Esophagus squamous epithelium (tissue), 4 donors: ENCODE measurements at regions not wholly inside any gene's neighbourhood (a gene's known extent, or its start where the extent isn't known, plus 50 kb on each side); places are given as distances from the start of the nearest gene placed in this dataset.

ENCODE experiments used
- CTCF ChIP-seq, 6 experiments: fragments of 450-650 bp in 4 of 6; fragments of 200-600 bp in 2 of 6; sonication (generic) in 2 of 6; IDR thresholded peaks; one replicate each; pipeline ENCODE4 v1.5.1; 2016 to 2019; ENCODE audit warnings: antibody characterized with exemption in 6 of 6, mild to moderate bottlenecking in 4 of 6, moderate library complexity in 4 of 6
- POLR2A ChIP-seq, 4 donors: fragments of 450-650 bp; IDR thresholded peaks; one replicate each; pipeline ENCODE4 v1.6.1; 2017; ENCODE audit warnings: antibody characterized with exemption in 4 of 4, mild to moderate bottlenecking in 4 of 4, moderate library complexity in 3 of 4

GRCh38 chr6:56851541-56852259 lies 103.2 kb upstream of the BEND6 start:
- TF ChIP-seq CTCF (IDR thresholded peaks at IDR 0.05) (peak in 5 of 6 experiments; percentile 33 to 60 (median 50)), POLR2A (IDR thresholded peaks at IDR 0.05) (no peak)
